GM19463 (cell line): ENCODE measurements at regions not wholly inside any gene's neighbourhood (a gene's known extent, or its start where the extent isn't known, plus 50 kb on each side); places are given as distances from the start of the nearest gene placed in this dataset.
"Not testable (repeated sequence)": the region's sequence is repeated elsewhere in the genome, so short reads cannot be mapped to it uniquely, and the experiment has no call there.

ENCODE experiments used
- ATAC-seq: cut with Tn5 transposase; IDR thresholded peaks from one replicate; pipeline ENCODE4 v1.9.1; 2021; ENCODE audit warnings: mild to moderate bottlenecking, moderate library complexity; ENCODE audit not compliant: unreplicated experiment

- ATAC-seq = not testable (repeated sequence)
Observed at GRCh38 chr15:35967968-35968367, 422.0 kb upstream of the DPH6 start.

GRCh38 chr15:35973029-35973428 lies 427.1 kb upstream of the DPH6 start:
- ATAC-seq = no peak

- no peak for ATAC-seq
Observed at GRCh38 chr15:35974052-35974451, 428.1 kb upstream of the DPH6 start.

- no peak for ATAC-seq
Observed at GRCh38 chr15:35975941-35976340, 430.0 kb upstream of the DPH6 start.

- ATAC-seq = no peak
Observed at GRCh38 chr15:35979608-35980007, 433.6 kb upstream of the DPH6 start.

- no peak for ATAC-seq
Observed at GRCh38 chr15:35980719-35981118, 434.8 kb upstream of the DPH6 start.

- no peak for ATAC-seq
Observed at GRCh38 chr15:35986191-35986721, 440.3 kb upstream of the DPH6 start.

- no peak for ATAC-seq
Observed at GRCh38 chr15:35987056-35987455, 441.1 kb upstream of the DPH6 start.

- ATAC-seq = no peak
Observed at GRCh38 chr15:35991386-35991785, 445.4 kb upstream of the DPH6 start.

- ATAC-seq = no peak
Observed at GRCh38 chr15:35992791-35993190, 446.8 kb upstream of the DPH6 start.

- no peak for ATAC-seq
Observed at GRCh38 chr15:35993196-35993595, 447.2 kb upstream of the DPH6 start.

- ATAC-seq = no peak
Observed at GRCh38 chr15:35994876-35995275, 448.9 kb upstream of the DPH6 start.

GRCh38 chr15:35998663-35999602 lies 453.0 kb upstream of the DPH6 start:
- ATAC-seq = no peak

- no peak for ATAC-seq
Observed at GRCh38 chr15:36004891-36005490, 459.0 kb upstream of the DPH6 start.

GRCh38 chr15:36005542-36005941 lies 459.6 kb upstream of the DPH6 start:
- no peak for ATAC-seq

- no peak for ATAC-seq
Observed at GRCh38 chr15:36007699-36008098, 461.7 kb upstream of the DPH6 start.

GRCh38 chr15:36008719-36009118 lies 462.8 kb upstream of the DPH6 start:
- no peak for ATAC-seq

- no peak for ATAC-seq
Observed at GRCh38 chr15:36024031-36024688, 478.2 kb upstream of the DPH6 start.

- no peak for ATAC-seq
Observed at GRCh38 chr15:36026627-36027283, 480.8 kb upstream of the DPH6 start.

- ATAC-seq = no peak
Observed at GRCh38 chr15:36029606-36030210, 483.7 kb upstream of the DPH6 start.
